HUDEP-2 (cell line): ENCODE measurements at regions not wholly inside any gene's neighbourhood (a gene's known extent, or its start where the extent isn't known, plus 50 kb on each side); places are given as distances from the start of the nearest gene placed in this dataset.
"Not testable (repeated sequence)": the region's sequence is repeated elsewhere in the genome, so short reads cannot be mapped to it uniquely, and the experiment has no call there.

Experiments
- DNase-seq, 76 experiments: peaks; one replicate each; lab custom pipeline; 2025; ENCODE audit not compliant: unreplicated experiment in 76 of 76; lab: John Stamatoyannopoulos, UW

DNA sequence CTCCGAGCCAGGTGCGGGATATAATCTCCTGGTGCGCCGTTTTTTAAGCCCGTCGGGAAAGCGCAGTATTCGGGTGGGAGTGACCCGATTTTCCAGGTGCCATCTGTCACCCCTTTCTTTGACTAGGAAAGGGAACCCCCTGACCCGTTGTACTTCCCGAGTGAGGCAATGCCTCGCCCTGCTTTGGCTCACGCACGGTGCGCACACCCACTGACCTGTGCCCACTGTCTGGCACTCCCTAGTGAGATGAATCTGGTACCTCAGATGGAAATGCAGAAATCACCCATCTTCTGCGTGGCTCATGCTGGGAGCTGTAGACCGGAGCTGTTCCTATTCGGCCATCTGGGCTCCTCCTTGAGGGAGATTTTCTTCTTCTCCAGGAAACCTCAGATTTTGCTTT, 1135.1 kb upstream of the DIAPH2 start:
- DNase-seq: not testable (repeated sequence)

- DNase-seq: no peak
Observed at GRCh38 chrX:95585321-95585720, 1099.3 kb upstream of the DIAPH2 start.

DNA sequence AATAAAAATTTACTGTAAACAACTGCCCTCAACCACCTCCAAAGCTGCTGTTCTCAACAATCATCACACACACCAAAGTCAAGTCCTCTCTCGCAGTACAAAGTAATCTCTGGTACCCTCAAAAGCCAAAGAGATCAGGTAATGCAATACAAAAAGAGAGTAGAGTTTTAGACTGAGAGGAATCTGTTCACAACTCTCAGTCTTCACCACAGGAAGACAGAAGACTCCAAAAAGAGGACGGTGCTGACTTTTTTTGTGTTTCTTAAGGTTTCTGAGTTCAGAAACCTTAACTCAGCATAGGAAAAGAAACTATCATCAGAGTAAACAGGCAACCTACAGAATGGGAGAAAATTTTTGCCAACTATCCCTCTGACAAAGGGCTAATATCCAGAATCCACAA, 1072.3 kb upstream of the DIAPH2 start:
- no peak for DNase-seq

GRCh38 chrX:95622200-95622599, 1062.4 kb upstream of the DIAPH2 start:
- no peak for DNase-seq

DNA sequence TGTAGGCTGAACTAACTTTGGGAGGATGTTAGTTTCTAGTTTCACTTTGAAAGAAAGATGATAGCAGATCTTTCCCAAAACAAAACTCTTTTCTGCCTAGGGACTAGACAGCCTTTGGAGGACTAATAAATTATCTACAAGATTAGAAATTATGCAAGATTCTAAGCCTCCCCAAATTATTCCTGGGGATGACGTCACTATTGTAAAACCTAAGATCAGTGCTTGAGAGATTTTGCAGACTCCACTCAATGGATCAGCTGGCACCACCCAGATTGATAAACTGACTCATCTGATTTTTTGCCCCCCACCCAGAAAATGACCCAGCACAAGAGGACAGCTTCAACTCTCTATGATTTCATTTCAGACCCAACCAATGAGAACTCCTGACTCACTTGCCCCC, 1057.9 kb upstream of the DIAPH2 start:
- DNase-seq: no peak

DNA sequence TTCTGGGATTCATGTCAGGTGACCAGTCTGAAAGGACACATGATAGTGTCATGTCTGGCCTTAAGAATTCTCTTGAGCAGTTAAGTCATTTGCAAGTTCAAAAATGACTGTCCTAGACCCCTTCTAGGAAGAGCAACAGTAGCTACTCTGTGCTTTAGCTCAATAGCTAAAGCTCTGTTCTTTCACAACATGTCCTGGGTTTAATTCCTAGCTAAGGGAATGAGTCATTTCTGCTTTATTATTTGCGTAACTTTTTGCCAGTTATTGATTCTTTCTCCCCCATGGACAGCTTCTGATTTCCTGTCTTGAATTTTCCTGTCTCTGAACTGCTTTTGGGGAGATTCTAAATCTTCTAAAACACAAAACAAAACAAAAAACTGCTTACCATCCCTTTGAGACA, 1055.8 kb upstream of the DIAPH2 start:
- DNase-seq: no peak

GRCh38 chrX:95629737-95630136, 1054.9 kb upstream of the DIAPH2 start:
- DNase-seq: no peak

- no peak for DNase-seq
Observed at GRCh38 chrX:95640226-95640625, 1044.4 kb upstream of the DIAPH2 start.

DNA sequence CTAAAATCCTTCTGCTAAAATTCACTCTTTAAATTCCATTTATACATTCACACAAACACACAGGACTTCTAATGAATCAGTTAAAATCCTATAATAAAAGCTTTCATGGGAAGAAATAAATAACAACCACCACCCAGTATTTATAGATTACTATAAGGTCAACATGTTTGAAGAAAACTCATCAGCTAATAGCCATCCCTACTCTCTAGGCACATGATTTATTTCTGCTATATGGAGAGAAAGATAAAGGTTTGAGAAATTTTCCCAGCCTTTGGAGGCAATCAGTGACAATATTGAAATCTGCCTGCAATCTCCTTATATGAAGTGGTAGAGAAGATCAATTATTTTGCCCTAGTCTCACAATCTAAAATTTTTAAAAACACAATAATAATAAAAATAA, 1038.9 kb upstream of the DIAPH2 start:
- DNase-seq: no peak

- no peak for DNase-seq
Observed at GRCh38 chrX:95662200-95662599, 1022.4 kb upstream of the DIAPH2 start.

- DNase-seq: no peak
Observed at GRCh38 chrX:95666056-95666455, 1018.6 kb upstream of the DIAPH2 start.

- no peak for DNase-seq
Observed at GRCh38 chrX:95675011-95675410, 1009.6 kb upstream of the DIAPH2 start.

DNA sequence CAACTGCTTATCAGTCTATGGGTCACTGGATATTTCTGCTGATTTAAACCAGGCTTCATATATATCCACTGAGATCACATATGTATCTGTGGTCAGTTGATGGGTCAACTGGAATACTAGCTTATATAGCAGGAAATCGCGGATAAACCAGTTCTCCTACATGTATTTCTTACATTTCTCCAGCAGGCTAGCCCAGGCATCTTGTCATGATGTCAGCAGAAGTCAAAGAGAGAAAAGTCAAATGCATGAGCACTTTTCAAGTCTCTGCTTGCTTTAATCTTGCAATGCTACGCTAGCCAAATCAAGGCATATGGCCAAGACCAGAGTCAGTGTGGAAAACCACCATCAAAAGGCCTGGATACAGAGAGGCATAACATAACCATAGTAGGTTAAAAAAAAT, 1008.8 kb upstream of the DIAPH2 start:
- no peak for DNase-seq

DNA sequence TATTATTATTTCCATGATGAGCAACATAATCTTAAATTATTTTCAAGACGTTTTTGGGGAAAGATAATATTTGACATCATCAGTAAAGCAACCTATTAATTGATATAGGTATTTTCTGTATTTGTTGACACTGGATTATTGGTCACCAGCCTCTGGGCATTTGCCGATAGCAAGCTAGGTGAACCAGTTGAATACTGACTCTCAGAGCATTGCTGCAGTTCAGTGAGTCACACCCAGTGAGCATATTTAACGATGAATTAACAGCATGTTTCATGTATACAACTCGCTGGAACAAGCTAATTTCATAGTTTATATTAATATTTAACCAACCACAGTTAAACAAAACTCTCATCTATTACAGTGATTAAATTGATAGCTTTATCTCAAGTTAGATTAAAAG, 1006.0 kb upstream of the DIAPH2 start:
- DNase-seq: no peak

GRCh38 chrX:95693365-95693764, 991.3 kb upstream of the DIAPH2 start:
- DNase-seq: no peak

GRCh38 chrX:95703696-95704095, 980.9 kb upstream of the DIAPH2 start:
- no peak for DNase-seq

DNA sequence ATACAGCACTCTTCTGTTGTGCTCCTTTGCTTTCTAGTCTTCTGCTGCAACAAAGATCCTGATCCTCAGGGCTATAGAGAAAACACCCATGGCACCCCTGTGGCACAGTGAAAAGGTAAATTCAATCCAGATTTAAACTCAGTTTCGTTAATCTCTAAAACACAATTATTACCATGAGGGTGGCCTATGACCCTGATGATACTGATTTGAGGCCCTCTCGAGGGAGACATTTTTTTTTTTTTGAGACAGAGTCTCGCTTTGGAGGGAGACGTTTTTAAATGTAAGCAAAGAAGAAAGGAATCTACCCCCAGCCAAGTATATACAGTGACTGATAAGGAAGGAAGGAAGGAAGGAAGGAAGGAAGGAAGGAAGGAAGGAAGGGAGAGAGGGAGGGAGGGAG, 967.8 kb upstream of the DIAPH2 start:
- no peak for DNase-seq

GRCh38 chrX:95718746-95719145, 965.9 kb upstream of the DIAPH2 start:
- DNase-seq: no peak

GRCh38 chrX:95721011-95721410, 963.6 kb upstream of the DIAPH2 start:
- no peak for DNase-seq

- no peak for DNase-seq
Observed at GRCh38 chrX:95728446-95728845, 956.2 kb upstream of the DIAPH2 start.

DNA sequence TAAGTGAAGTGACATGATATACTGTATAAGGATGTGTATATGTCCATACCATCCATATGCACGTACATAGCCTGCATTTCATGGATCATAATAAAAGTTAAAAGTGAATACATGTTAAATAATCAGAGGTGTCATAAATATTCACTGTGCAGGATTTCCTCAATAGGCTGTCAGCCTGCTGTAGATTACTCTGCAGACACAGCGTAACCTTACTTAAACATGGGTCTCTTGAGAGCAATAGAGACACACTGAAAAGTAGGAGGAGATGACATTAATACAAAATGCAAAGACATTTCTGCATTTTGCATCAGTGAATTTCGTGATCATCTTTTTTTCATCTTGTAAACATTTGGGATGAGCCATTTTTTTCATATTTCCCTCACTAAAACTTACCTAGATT, 955.2 kb upstream of the DIAPH2 start:
- no peak for DNase-seq

DNA sequence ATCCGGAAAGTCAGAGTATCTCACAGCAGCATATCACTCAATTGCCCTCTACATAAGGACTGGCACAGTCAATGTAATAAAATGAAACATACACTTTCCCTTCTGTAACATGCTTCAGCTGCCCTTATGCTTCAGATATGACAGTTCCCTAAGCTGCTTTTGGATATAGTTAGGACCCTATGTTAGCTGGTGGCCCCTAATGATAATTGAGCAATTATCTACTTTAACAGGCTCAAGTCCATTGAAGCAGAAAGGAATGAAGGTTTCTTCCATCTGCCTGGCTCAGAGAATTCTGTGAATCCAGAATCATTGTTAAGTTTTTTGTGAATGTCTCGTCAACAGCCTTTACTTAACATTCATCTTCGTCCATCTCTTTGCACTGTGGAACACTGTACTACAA, 951.2 kb upstream of the DIAPH2 start:
- no peak for DNase-seq

DNA sequence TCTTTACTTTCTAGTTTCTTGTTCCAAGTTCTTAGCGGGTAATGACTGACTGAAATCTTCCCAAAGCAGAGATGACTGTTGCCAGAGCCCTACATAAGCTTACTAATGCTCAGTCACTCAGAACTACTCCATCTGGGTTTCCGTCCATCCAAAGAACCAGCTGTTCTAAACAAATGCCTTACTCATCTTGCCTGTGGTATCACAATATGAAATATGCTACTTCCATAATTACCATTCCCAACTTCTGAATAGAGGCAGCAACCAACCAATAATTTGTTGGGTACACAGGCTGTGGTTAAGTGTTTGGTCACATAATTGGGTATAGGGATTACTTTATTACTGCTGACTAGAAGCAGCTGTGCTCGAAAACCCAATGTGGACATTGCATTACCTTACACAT, 930.2 kb upstream of the DIAPH2 start:
- DNase-seq: no peak

- no peak for DNase-seq
Observed at GRCh38 chrX:95760356-95760755, 924.3 kb upstream of the DIAPH2 start.
